Activated naive CD8-positive, alpha-beta T cell (primary cell): ENCODE measurements at regions not wholly inside any gene's neighbourhood (a gene's known extent, or its start where the extent isn't known, plus 50 kb on each side); places are given as distances from the start of the nearest gene placed in this dataset.
"Not testable (repeated sequence)": the region's sequence is repeated elsewhere in the genome, so short reads cannot be mapped to it uniquely, and the experiment has no call there.

Experiments used
- H3K27ac Mint-ChIP-seq: one replicate; pipeline ENCODE4 v1.8.0; 2021; ENCODE audit warnings: mixed read lengths
- H3K27me3 Mint-ChIP-seq: one replicate; pipeline ENCODE4 v1.8.0; 2021; ENCODE audit warnings: mixed read lengths
- H3K36me3 Mint-ChIP-seq: one replicate; pipeline ENCODE4 v1.8.0; 2021; ENCODE audit warnings: mixed read lengths
- H3K4me1 Mint-ChIP-seq: one replicate; pipeline ENCODE4 v1.8.0; 2021; ENCODE audit warnings: low read depth, mixed read lengths
- H3K4me3 Mint-ChIP-seq: one replicate; pipeline ENCODE4 v1.8.0; 2021; ENCODE audit warnings: mild to moderate bottlenecking, mixed read lengths
- H3K9me3 Mint-ChIP-seq: one replicate; pipeline ENCODE4 v1.8.0; 2021; ENCODE audit warnings: low read depth, mixed read lengths

DNA sequence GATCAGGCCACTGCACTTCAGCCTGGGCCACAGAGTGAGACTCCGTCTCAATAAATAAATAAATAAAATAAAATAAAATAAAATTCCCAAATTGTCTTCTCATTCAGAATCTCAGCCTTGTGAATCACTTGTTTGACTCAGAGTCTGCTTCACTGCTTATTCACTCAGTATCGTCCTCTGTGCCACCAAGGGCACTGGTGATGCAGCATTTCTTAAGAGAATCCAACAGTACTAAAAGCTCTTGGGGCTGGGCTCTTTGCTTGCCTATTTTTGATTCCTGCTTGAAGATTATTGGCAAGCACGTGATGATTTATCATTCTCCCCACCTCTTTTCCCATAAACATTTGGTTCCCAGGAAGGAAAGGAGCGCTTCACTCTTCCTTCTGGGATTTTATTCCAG is 54.8 kb upstream of the HMGB1 start:
- H3K27ac Mint-ChIP-seq = no peak overlapping the region
- H3K36me3 Mint-ChIP-seq = no peaks in the 10 kb centered on the region
- H3K4me1 Mint-ChIP-seq = peaks cover 13% of the 10 kb centered on the region
- no peak overlapping the region for H3K4me3 Mint-ChIP-seq
- no peaks in the 10 kb centered on the region for H3K9me3 Mint-ChIP-seq
- no peaks in the 10 kb centered on the region for H3K27me3 Mint-ChIP-seq

DNA sequence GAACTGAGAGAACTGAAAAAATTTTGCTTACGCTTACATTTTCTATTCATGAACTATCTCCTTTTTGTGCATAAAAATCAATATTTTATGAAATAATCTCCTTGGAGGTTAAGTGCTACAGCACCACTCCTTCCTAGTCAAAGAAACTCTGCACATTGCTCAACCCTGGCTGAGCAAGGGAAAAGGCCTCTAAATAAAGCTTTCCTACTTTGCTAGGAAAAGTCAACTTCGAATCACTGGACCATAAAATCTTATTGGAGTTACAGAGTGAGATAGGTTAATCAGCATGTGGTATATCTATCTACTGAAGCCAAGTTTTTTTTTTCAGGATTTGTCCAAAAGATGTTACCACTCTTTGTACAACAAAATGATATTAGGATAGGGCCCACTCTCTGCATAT is 57.5 kb upstream of the HMGB1 start:
- Mint-ChIP-seq H3K4me3 (no peak overlapping the region), H3K36me3 (no peaks in the 10 kb centered on the region)

DNA sequence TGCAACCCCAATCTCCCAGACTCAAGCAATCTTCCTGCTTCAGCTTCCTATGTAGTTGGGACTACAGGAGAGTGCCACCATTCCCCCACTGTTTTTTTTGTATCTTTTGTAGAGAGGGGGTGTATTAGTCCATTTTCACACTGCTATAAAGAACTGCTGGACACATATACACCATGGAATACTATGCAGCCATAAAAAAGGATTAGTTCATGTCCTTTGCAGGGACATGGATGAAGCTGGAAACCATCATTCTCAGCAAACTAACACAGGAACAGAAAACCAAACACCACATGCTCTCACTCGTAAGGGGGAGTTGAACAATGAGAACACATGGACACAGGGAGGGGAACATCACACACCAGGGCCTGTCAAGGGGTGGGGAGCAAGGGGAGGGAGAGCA is 58.1 kb upstream of the HMGB1 start:
- H3K4me3 Mint-ChIP-seq, H3K36me3 Mint-ChIP-seq, H3K27me3 Mint-ChIP-seq, H3K9me3 Mint-ChIP-seq, H3K27ac Mint-ChIP-seq: not testable (repeated sequence)
- peaks cover 17% of the 10 kb centered on the region for H3K4me1 Mint-ChIP-seq

More for the DNA sequence above, 57.5 kb upstream of the HMGB1 start:
- peaks cover 17% of the 10 kb centered on the region for H3K4me1 Mint-ChIP-seq
- no peak overlapping the region for H3K27ac Mint-ChIP-seq
- H3K27me3 Mint-ChIP-seq = no peaks in the 10 kb centered on the region
- H3K9me3 Mint-ChIP-seq = no peaks in the 10 kb centered on the region

DNA sequence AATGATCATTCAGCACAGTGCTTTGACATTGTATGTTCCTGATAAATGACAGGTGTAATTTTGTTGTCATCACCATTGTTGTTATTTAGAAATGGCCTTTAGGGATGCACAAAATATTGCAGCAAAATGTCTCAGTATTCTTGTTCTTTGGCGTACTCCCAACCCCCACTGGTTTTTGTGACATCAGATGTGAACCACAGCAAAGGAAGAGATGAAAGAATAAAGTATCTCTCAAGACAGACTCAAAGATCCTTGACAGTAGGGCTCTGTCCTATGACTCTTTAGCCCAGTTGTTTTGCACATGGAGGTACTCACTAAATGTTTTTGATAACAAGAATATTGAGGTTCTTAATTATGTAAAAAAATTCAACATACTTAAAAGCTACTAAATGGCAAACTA is 59.5 kb upstream of the HMGB1 start:
- H3K27me3 Mint-ChIP-seq, H3K36me3 Mint-ChIP-seq, H3K27ac Mint-ChIP-seq, H3K9me3 Mint-ChIP-seq: not testable (repeated sequence)
- Mint-ChIP-seq H3K4me1 (peaks cover 17% of the 10 kb centered on the region), H3K4me3 (peak overlapping the region; percentile 11)

DNA sequence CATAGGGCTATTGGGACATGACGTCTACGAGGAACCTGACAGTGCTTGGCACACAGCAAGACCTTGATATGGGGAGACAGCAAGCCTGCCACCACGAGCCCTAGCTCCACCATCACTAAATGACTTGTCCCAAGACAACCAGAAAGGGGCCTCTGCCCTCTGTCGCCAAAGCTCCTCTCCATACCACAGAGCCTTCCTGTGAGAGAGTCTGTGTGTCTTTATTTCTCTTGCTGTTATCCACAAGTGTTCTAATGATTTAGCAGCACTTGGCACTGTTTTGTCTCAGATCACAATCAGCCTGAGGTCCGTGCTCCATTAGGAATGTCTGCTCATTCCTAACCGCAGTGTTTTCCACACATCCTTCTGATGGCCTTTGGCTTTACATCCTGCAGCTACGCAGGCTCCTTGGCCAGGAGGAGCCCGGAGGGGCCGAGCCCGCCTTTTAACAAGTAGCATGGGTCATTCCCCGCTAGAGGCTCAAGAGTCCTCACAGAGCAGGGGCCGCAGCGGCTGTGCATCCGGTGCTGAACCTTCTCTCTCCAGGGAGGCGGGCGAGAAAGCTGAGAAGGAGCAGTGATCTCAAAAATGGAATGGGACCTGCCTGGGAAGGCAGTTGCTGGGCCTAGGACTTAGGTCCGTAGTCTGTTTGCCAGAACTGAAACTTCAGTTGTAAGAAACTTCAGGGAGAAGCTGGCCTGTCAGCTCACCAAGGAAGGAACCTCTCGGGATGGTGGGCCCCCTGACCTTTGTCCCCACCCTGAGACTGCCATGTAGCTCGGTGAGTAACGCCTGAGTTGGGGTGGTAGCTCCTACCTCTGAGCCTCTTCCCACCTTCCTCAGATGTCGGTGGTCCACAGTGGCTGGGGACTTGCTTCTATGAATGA is 61.1 kb upstream of the HMGB1 start:
- Mint-ChIP-seq H3K9me3 (no peaks in the 10 kb centered on the region), H3K36me3 (no peaks in the 10 kb centered on the region), H3K4me3 (no peak overlapping the region), H3K27me3 (no peaks in the 10 kb centered on the region), H3K4me1 (peaks cover 17% of the 10 kb centered on the region), H3K27ac (no peak overlapping the region)

DNA sequence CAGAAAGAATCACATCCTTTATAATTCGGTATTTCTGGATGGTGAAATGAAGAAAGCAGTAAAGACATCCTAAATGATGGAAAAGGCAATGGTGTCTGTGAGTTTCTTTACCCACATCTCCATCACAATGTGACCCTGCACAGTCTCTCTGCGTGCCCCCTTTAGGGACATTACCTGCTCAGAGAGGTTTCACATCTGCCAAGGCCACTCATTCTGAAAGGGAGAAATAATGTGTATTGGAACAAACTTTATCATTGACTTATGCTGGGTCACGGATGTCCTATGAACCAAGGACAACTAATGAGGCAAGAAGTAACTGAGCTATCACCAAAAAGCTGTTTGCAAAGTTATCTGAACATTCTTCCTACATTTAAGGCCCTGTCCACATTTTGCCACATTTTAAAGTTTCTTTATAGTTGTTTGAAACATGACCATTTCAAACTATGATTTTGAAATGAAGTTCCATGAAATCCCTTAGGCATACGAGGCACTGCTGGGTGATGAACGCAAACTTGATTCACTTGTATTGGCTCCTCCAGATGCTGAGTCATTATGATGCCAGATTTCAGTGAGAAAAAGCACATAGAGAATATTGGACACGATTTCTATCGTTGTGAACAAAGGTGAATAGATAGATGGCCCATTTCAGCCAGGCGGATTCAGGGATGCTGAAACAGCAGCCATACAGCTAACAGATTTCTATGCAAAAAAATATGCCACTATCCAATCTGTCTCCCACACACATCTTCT is 63.5 kb upstream of the HMGB1 start:
- no peak overlapping the region for H3K27ac Mint-ChIP-seq
- H3K27me3 Mint-ChIP-seq = no peaks in the 10 kb centered on the region
- no peaks in the 10 kb centered on the region for H3K36me3 Mint-ChIP-seq
- H3K4me3 Mint-ChIP-seq = no peak overlapping the region
- H3K4me1 Mint-ChIP-seq = peaks cover 14% of the 10 kb centered on the region
- no peaks in the 10 kb centered on the region for H3K9me3 Mint-ChIP-seq

DNA sequence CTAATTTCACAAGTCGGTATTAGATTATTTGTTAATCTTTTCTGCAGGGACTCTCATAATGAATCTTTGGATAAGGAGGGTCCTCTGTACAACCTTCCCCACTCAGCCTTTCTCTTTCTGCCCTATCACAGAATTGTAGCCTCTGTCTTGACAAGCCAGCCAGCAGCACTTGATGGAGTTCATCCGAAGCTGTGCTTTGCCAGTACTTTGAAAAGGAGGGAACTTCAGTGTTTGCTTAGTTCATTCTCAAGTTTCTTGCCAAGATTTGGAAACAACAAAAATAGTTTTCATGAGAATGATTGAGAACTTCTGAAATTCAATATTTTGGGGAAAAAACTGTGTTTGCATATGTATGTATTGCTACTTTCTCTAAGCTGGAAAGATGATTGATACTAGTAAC is 69.3 kb upstream of the HMGB1 start:
- Mint-ChIP-seq H3K9me3 (no peaks in the 10 kb centered on the region), H3K27ac (no peak overlapping the region), H3K4me3 (no peak overlapping the region), H3K4me1 (no peaks in the 10 kb centered on the region), H3K36me3 (no peaks in the 10 kb centered on the region), H3K27me3 (no peaks in the 10 kb centered on the region)

DNA sequence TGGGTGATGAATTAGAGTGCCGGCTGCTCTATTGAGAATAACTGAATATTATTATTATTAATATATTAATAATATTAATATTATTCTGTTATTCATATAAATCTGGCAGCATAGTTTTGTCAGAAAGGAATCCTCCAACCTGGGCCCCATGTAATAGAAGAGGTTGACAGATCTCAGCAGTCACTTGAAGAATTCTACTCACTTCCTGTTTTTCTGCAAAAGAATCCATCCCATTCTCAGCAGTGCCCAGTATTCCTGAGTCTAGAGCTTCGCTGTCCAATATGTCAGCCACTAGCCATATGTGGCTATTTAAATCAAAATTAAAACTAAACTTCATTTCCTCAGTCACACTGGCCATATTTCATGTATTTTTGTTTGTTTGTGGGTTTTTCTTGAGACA is 72.4 kb upstream of the USPL1 start:
- H3K36me3 Mint-ChIP-seq = no peaks in the 10 kb centered on the region
- no peak overlapping the region for H3K4me3 Mint-ChIP-seq
- no peak overlapping the region for H3K27ac Mint-ChIP-seq
- H3K4me1 Mint-ChIP-seq = no peaks in the 10 kb centered on the region
- H3K9me3 Mint-ChIP-seq = no peaks in the 10 kb centered on the region
- no peaks in the 10 kb centered on the region for H3K27me3 Mint-ChIP-seq

DNA sequence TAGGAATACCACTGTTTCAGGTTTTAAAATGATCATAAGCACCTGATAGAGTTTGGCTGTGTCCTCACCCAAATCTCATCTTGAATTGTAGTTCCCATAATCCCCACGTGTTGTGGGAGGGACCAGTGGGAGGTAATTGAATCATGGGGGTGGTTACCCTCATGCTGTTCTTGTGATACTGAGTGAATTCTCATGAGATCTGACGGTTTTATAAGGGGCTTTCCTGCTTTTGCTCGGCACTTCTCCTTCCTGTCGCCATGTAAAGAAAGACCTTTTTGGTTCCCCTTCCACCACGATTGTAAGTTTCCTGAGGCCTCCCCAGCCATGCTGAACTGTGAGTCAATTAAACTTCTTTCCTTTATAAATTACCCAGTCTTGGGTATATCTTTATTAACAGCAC is 69.7 kb upstream of the USPL1 start:
- not testable (repeated sequence) for H3K4me1 Mint-ChIP-seq, H3K9me3 Mint-ChIP-seq, H3K4me3 Mint-ChIP-seq, H3K36me3 Mint-ChIP-seq, H3K27me3 Mint-ChIP-seq, H3K27ac Mint-ChIP-seq

DNA sequence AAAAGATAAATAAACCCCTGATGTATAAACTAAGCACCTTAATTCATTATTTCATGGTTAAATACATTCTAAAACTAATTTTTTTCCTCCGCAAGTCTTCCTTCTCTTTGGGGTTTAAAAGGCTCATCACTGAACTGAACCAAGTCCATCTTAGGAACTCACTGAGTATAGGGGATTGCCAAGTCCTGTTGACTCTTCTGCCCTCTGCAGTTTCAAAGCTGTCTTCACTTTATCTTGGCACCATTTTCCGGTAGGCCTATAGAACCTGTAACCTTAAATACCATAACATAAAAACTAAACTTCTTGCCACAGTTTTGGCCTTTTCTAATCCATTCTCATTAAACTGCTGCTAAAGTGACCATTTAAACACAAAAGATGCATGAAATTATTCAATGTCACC is 66.5 kb upstream of the USPL1 start:
- H3K27ac Mint-ChIP-seq = no peak overlapping the region
- H3K27me3 Mint-ChIP-seq = no peaks in the 10 kb centered on the region
- H3K9me3 Mint-ChIP-seq = no peaks in the 10 kb centered on the region
- no peaks in the 10 kb centered on the region for H3K36me3 Mint-ChIP-seq
- no peak overlapping the region for H3K4me3 Mint-ChIP-seq
- no peaks in the 10 kb centered on the region for H3K4me1 Mint-ChIP-seq

DNA sequence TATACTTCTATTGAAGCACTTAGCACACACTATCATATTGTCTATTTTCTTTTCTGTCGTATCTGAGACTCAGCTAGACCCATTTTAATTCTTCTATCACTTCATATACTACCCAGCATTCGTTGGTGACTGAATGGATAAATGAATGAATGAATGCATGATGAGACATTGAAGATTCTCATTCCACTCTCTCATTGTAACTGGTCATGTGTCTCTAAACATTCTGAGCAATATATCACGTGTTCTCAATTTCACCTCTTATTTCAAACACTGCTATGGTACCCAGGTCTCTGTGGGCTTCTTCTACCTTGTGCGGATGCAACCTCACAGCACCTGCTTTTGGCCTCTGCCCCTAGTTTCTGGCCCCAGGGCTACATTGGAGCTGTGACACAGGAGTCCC is 65.2 kb upstream of the USPL1 start:
- Mint-ChIP-seq H3K9me3 (no peaks in the 10 kb centered on the region), H3K4me1 (no peaks in the 10 kb centered on the region), H3K27me3 (no peaks in the 10 kb centered on the region), H3K27ac (no peak overlapping the region), H3K4me3 (no peak overlapping the region), H3K36me3 (no peaks in the 10 kb centered on the region)

DNA sequence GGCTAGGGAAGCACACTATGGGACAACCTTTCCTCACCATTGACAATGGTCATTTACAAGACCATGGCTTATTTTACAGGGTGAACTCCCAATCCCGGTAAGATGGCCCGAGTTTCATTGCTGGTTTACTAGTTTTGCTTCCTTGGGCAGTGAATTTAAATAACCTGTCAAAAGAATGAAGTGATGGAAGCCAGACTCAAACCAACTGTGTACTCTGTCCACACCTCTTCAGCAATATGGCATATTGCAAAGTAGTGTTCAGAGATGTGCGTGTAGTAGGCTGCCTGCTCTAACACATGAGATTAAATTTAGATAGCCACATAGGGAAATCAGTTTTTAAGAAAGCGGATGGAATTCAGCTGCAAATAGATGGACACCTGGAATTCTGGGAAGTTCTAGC is 58.4 kb upstream of the USPL1 start:
- Mint-ChIP-seq H3K27me3 (no peaks in the 10 kb centered on the region), H3K4me3 (no peak overlapping the region), H3K9me3 (no peaks in the 10 kb centered on the region), H3K27ac (no peak overlapping the region), H3K4me1 (no peaks in the 10 kb centered on the region), H3K36me3 (no peaks in the 10 kb centered on the region)

DNA sequence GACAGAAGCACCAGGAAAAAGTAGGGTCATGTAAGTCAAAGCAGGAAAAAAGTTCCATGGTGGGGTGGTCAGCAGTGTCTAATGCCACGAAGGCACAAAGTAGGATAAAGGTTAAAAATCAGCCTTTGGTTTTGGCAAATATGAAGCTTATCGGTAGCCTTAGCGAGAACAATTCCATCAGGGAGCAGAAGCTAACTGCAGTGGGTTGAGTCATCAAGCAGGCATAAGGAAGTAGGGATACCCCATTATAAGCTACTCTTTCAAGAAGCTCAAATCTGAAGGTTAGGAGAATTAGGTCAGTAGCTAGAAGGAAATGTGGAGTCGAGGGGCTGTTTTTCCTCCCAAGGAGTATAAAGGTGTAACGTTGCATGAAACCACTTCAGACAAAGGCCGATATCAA is 57.5 kb upstream of the USPL1 start:
- Mint-ChIP-seq H3K4me3 (no peak overlapping the region), H3K27me3 (no peaks in the 10 kb centered on the region), H3K27ac (no peak overlapping the region), H3K9me3 (no peaks in the 10 kb centered on the region), H3K36me3 (no peaks in the 10 kb centered on the region), H3K4me1 (no peaks in the 10 kb centered on the region)

DNA sequence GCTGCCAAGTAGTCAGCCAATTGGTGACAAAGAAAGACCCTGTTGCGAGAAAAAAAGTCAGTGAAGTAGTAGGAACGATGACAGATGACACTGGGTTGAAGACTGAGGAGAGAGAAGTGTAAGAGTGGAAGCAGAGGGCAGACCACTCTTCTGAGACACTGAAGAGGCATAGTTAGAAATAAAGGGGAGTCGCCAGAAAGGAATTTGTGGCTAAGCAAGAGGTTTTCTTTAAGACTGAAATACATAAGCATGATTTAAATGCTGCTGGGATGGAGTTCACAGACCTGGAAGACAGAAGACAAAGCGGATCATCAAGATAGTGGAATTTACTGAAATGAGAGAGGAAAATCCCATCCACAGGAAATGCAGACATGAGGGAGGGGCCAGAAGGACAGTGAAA is 56.2 kb upstream of the USPL1 start:
- H3K4me3 Mint-ChIP-seq = no peak overlapping the region
- H3K27me3 Mint-ChIP-seq = no peaks in the 10 kb centered on the region
- H3K36me3 Mint-ChIP-seq = no peaks in the 10 kb centered on the region
- no peaks in the 10 kb centered on the region for H3K4me1 Mint-ChIP-seq
- H3K27ac Mint-ChIP-seq = no peak overlapping the region
- no peaks in the 10 kb centered on the region for H3K9me3 Mint-ChIP-seq

DNA sequence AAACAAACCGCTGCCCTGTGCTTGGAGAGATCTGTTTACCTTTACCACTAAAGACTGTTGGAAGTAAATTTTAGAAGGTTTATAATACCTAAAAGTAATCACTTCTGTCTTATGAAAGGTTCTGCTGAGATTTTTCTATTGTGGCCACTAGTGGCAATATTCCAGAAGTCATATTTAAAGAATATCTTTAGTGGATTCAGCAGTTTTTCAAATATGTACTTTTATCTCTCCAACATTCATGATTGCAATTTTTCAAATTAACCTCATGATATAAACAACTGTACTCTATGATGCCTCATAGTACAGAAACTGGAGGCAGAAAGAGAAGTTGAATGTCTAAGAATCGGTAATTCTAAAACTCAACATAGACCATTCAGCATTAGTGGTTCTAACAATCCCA is 53.2 kb upstream of the USPL1 start:
- Mint-ChIP-seq H3K27ac (no peak overlapping the region), H3K4me1 (peaks cover under 1% of the 10 kb centered on the region), H3K4me3 (no peak overlapping the region), H3K9me3 (no peaks in the 10 kb centered on the region), H3K27me3 (no peaks in the 10 kb centered on the region), H3K36me3 (no peaks in the 10 kb centered on the region)

DNA sequence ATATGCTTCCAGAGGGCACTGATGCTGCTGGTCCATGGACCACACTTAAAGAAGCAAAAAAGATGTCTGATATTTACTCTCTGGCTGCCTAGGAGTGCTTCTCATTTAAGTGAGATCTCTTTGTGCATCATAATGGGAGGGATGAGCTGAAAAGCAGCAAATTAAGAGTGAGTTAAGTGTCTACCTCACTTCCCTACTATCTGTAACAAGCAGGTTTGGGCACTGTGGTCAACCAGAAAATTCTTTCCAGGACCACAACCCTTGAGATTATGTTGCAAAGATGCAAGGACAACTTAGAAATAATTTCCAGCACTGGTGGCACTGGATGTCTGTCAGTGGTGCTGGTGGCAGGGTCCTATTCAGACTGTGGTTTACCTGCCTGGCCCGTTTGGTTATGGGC is 52.1 kb upstream of the USPL1 start:
- Mint-ChIP-seq H3K4me3 (no peak overlapping the region), H3K4me1 (peaks cover 7% of the 10 kb centered on the region), H3K27me3 (no peaks in the 10 kb centered on the region), H3K36me3 (no peaks in the 10 kb centered on the region), H3K27ac (no peak overlapping the region), H3K9me3 (no peaks in the 10 kb centered on the region)
